MCF 10A (cell line): ENCODE measurements at regions not wholly inside any gene's neighbourhood (a gene's known extent, or its start where the extent isn't known, plus 50 kb on each side); places are given as distances from the start of the nearest gene placed in this dataset.

Source experiments
- BruUV-seq: library from RNA; stranded (reverse); fragments of 400-500 nt; replicated peaks from 2 replicates; lab custom pipeline; 2021; lab: Mats Ljungman, UMichigan
- CTCF ChIA-PET: fragments of 300-600 bp; sonication (Branson Sonifier 250); formaldehyde crosslinking; extraction: SDS; loops from one replicate; lab custom pipeline; 2021; ENCODE audit warnings: antibody characterized with exemption, inconsistent platforms; lab: Yijun Ruan, JAX
- POLR2A ChIA-PET: fragments of 300-600, 350-650 bp; sonication (Branson Sonifier 250); formaldehyde crosslinking; extraction: SDS; loops from one replicate; lab custom pipeline; 2020; ENCODE audit warnings: antibody characterized with exemption, inconsistent platforms; lab: Yijun Ruan, JAX
- DNase-seq: peaks from one replicate; pipeline ENCODE4 v3.0.0-alpha.2; 2018; ENCODE audit not compliant: unreplicated experiment
- H3K27ac Mint-ChIP-seq: one replicate; pipeline ENCODE4 v1.8.0; 2022; ENCODE audit warnings: mild to moderate bottlenecking, low read depth, mixed read lengths; ENCODE audit not compliant: unreplicated experiment
- H3K27me3 Mint-ChIP-seq: one replicate; pipeline ENCODE4 v1.8.0; 2022; ENCODE audit warnings: mixed read lengths; ENCODE audit not compliant: insufficient read depth, unreplicated experiment
- H3K36me3 Mint-ChIP-seq: one replicate; pipeline ENCODE4 v1.8.0; 2022; ENCODE audit warnings: mild to moderate bottlenecking, moderate library complexity, mixed read lengths; ENCODE audit not compliant: insufficient read depth, unreplicated experiment
- H3K4me1 Mint-ChIP-seq: one replicate; pipeline ENCODE4 v1.8.0; 2022; ENCODE audit warnings: mixed read lengths; ENCODE audit not compliant: insufficient read depth, unreplicated experiment
- H3K4me3 Mint-ChIP-seq: one replicate; pipeline ENCODE4 v1.8.0; 2022; ENCODE audit warnings: mild to moderate bottlenecking, moderate library complexity, mixed read lengths; ENCODE audit not compliant: unreplicated experiment
- H3K9me3 Mint-ChIP-seq: one replicate; pipeline ENCODE4 v1.8.0; 2022; ENCODE audit warnings: mixed read lengths; ENCODE audit not compliant: unreplicated experiment
- CTCF ChIP-seq: fragments of 200-600 bp; IDR thresholded peaks from one replicate; pipeline ENCODE4 v1.8.0; 2022; ENCODE audit warnings: antibody characterized with exemption, mild to moderate bottlenecking; ENCODE audit not compliant: unreplicated experiment
- intact Hi-C: fragments of 100-400 bp; cut with micrococcal nuclease; formaldehyde crosslinking; loops from 2 replicates; pipeline ENCODE4 v1.14.1; 2022

DNA sequence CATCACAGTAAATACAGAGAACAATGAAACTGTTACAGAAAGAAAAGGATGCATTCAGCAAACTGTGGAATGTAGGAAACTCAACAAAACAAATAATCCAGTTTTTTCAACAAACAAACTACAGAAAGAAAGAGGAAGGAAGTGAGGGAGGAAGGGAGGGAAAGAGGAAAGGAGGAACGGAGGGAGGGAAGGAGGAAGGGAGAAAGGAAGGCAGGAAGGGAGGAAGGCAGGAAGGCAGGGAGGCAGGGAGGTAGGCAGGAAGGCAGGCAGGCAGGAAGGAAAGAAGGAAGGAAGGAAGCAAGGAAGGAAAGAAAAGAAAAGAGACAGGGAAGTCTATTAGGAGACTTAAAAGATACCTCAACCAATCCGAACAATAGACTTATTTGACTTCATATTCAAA is 135.7 kb downstream of the EFHB start:
- BruUV-seq, result no TSS peak
- DNase-seq, result no peak
- H3K27me3 Mint-ChIP-seq, result no peaks in the 10 kb centered on the region
- no peak for TF ChIP-seq CTCF
- ChIA-PET CTCF (no interaction called here), POLR2A (no interaction called here)
- H3K27ac Mint-ChIP-seq, result no peak overlapping the region
- peaks cover 13% of the 10 kb centered on the region for H3K9me3 Mint-ChIP-seq
- H3K4me1 Mint-ChIP-seq, result no peaks in the 10 kb centered on the region
- intact Hi-C loops, result no loop called here
- H3K36me3 Mint-ChIP-seq, result no peaks in the 10 kb centered on the region
- H3K4me3 Mint-ChIP-seq, result no peak overlapping the region

DNA sequence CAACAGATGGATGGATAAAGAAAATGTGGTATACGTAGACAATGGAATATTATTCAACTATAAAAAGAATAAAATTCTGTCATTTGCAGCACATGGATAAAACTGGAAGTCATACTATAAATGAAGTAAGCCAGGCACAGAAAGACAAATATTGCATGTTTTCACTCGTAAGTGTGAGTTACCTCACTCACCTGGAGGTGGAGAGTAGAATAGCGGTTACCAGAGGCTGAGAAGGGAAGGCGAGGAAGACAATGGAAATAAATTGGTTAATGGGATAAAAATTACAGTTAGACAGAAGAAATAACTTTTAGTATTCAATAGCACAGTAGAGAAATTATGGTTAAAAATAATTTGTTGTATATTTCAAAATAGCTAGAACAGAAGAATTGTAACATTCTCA is 141.6 kb downstream of the EFHB start:
- ChIA-PET CTCF (interaction anchor here (0.9 kb wide), 1 partner anchor 14 kb away, joined by 4 read pairs; no protein-coding TSS in a partner anchor), POLR2A (no interaction called here)
- no peaks in the 10 kb centered on the region for H3K4me1 Mint-ChIP-seq
- no peak overlapping the region for H3K27ac Mint-ChIP-seq
- TF ChIP-seq CTCF, result no peak
- no peak for DNase-seq
- no TSS peak for BruUV-seq
- H3K36me3 Mint-ChIP-seq, result no peaks in the 10 kb centered on the region
- intact Hi-C loops, result no loop called here
- H3K27me3 Mint-ChIP-seq, result no peaks in the 10 kb centered on the region
- H3K9me3 Mint-ChIP-seq, result no peaks in the 10 kb centered on the region
- no peak overlapping the region for H3K4me3 Mint-ChIP-seq

GRCh38 chr3:19775765-19776164 is 158.3 kb downstream of the EFHB start:
- TF ChIP-seq CTCF, result no peak
- ChIA-PET CTCF (no interaction called here), POLR2A (no interaction called here)
- Mint-ChIP-seq H3K4me1 (no peaks in the 10 kb centered on the region), H3K27ac (no peak overlapping the region), H3K36me3 (no peaks in the 10 kb centered on the region), H3K27me3 (no peaks in the 10 kb centered on the region), H3K9me3 (no peaks in the 10 kb centered on the region), H3K4me3 (no peak overlapping the region)
- intact Hi-C loops, result no loop called here
- BruUV-seq, result no TSS peak
- no peak for DNase-seq

GRCh38 chr3:19769694-19770093 is 164.3 kb downstream of the EFHB start:
- Mint-ChIP-seq H3K36me3 (no peaks in the 10 kb centered on the region), H3K27me3 (no peaks in the 10 kb centered on the region), H3K9me3 (no peaks in the 10 kb centered on the region), H3K4me3 (no peak overlapping the region), H3K27ac (no peak overlapping the region), H3K4me1 (no peaks in the 10 kb centered on the region)
- no peak for DNase-seq
- CTCF ChIA-PET, result no interaction called here
- intact Hi-C loops, result no loop called here
- BruUV-seq, result no TSS peak
- TF ChIP-seq CTCF, result no peak
- POLR2A ChIA-PET, result no interaction called here
